Mesodermal cell (in vitro differentiated cells): ENCODE measurements at regions not wholly inside any gene's neighbourhood (a gene's known extent, or its start where the extent isn't known, plus 50 kb on each side); places are given as distances from the start of the nearest gene placed in this dataset.

ENCODE experiments used
- H3K27ac ChIP-seq: 2 replicates; pipeline ENCODE4 v1.7.0; 2013; ENCODE audit warnings: mild to moderate bottlenecking, low read depth, low read length, moderate library complexity; ENCODE audit not compliant: severe bottlenecking
- H3K36me3 ChIP-seq: 2 replicates; pipeline ENCODE4 v1.7.1; 2013; ENCODE audit warnings: mild to moderate bottlenecking, low read length, moderate library complexity; ENCODE audit not compliant: control insufficient read depth, insufficient read depth
- H3K4me1 ChIP-seq: one replicate; pipeline ENCODE4 v1.7.1; 2013; ENCODE audit warnings: mild to moderate bottlenecking, low read length; ENCODE audit not compliant: insufficient read depth, control insufficient read depth, poor library complexity, severe bottlenecking
- H3K4me3 ChIP-seq: 2 replicates; pipeline ENCODE4 v1.7.0; 2013; ENCODE audit warnings: low read length, control low read depth, mild to moderate bottlenecking; ENCODE audit not compliant: insufficient read depth, poor library complexity, severe bottlenecking; ENCODE audit errors: extremely low read depth
- H3K9me3 ChIP-seq: 2 replicates; pipeline ENCODE4 v1.7.1; 2013; ENCODE audit warnings: mild to moderate bottlenecking, low read length, moderate library complexity; ENCODE audit not compliant: control insufficient read depth
- WGBS, 2 experiments: methylation state at CpG; one replicate each; pipeline ENCODE4 v1.1.5; 2013; ENCODE audit warnings: missing lambda C conversion rate in 2 of 2; ENCODE audit not compliant: insufficient coverage in 2 of 2; 5-methylcytosine and 5-hydroxymethylcytosine counted together

DNA sequence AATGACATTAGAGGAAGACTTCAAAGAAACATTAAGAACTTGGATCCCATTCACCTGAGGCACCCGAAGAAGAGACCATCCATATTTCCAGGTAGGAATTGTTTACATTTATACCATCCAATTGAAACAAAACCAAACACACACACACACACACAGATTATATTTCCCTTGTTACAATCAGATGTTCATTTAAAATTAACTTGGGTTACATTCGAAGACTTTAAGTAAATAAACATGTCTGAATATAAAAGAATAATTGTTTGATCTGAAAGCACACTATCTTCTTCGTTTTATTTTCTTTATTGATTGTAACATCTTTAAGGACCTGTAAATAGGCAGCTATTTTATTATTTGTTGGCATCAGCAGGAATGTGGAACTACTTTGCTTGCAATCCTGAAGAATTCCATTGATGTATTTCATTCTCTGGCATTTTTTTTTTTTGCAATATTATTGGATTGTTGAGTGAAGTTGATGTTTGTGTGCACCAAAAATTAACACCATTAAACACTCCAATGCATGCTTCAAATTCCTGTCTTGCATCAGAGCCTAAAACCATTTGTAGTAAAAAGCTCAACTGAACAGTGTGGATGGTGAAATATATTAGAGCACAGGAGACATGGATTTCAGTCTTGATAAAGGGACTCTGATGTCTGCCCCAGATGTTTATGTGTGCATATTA is 85.3 kb upstream of the FRY start:
- Histone ChIP-seq H3K9me3 (no peaks in the 10 kb centered on the region), H3K36me3 (no peaks in the 10 kb centered on the region), H3K4me3 (no peak overlapping the region), H3K27ac (no peak overlapping the region), H3K4me1 (no peaks in the 10 kb centered on the region)
- WGBS, 2 experiments: 80 to 86% methylated on average over 1 of the region's 3 CpGs

DNA sequence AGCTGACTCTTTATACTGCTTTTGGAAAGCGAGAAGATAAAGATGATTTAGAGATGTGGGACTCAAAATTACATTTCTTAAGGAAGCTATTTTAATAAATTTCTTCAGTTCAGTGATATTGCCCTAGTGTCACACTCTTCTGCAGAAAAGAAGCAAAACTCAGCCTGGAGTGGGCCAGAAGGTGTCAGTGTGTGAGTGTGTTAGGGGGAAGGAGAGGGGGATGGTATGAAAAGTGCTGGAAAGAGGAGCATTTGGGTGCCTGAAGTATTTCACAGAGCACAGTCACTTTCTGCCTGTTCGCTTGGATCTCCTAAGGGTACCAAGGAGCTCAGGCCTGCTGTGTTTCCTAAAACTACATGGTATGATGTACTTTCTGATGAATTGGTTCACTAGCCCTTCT is 84.5 kb upstream of the FRY start:
- Histone ChIP-seq H3K36me3 (no peaks in the 10 kb centered on the region), H3K27ac (no peak overlapping the region), H3K9me3 (no peaks in the 10 kb centered on the region), H3K4me1 (no peaks in the 10 kb centered on the region), H3K4me3 (no peak overlapping the region)
- WGBS, 2 experiments: 100% methylated on average over 1 of the region's 2 CpGs; no CpG with 5 or more reads in 1 of the 2 experiments

DNA sequence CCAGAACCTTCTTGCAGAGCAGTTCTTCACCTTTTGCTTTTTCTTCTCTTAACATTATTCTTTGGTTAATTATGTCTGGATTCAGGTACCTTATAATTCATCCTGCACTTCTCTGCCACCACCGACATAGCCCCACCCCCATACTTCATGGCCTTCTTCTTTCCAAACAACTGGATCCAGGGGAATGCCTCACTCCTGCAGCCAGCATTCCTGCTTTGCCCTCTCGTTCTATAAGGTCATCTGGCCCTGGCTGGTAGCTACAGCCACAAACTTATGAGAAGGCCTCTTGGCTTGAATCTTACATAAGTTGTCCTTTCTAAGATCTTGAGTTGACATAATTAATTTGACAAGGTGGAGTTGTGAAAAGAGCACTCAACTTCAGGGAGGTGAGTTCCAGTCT is 84.1 kb upstream of the FRY start:
- WGBS, 2 experiments: 69 to 75% methylated on average over 1 to 2 of the region's 2 CpGs
- H3K27ac ChIP-seq: no peak overlapping the region
- no peaks in the 10 kb centered on the region for H3K9me3 ChIP-seq
- no peaks in the 10 kb centered on the region for H3K36me3 ChIP-seq
- H3K4me1 ChIP-seq: no peaks in the 10 kb centered on the region
- no peak overlapping the region for H3K4me3 ChIP-seq

DNA sequence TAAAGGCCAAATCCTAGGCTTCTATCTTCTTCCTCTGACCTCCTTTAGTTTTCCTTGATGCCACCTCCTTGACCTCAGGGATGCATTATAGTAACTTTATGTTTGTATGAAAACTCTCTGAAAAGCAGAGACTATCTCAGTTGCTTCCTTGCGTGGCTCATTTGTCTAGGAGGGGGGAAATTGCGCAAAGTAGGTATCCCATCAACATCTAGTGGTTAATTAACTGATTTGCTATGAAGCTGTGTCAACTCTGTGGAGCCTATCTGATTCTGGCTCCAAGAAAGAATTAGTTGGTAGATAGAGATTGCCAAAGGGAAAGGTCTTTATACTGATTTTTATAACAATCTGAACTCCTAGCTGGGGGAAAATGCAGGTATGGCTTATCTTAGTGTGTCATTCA is 82.1 kb upstream of the FRY start:
- H3K9me3 ChIP-seq: no peaks in the 10 kb centered on the region
- no peaks in the 10 kb centered on the region for H3K36me3 ChIP-seq
- no peak overlapping the region for H3K4me3 ChIP-seq
- WGBS, 2 experiments: 100% methylated on average over 1 of the region's 2 CpGs; no CpG with 5 or more reads in 1 of the 2 experiments
- no peaks in the 10 kb centered on the region for H3K4me1 ChIP-seq
- no peak overlapping the region for H3K27ac ChIP-seq

DNA sequence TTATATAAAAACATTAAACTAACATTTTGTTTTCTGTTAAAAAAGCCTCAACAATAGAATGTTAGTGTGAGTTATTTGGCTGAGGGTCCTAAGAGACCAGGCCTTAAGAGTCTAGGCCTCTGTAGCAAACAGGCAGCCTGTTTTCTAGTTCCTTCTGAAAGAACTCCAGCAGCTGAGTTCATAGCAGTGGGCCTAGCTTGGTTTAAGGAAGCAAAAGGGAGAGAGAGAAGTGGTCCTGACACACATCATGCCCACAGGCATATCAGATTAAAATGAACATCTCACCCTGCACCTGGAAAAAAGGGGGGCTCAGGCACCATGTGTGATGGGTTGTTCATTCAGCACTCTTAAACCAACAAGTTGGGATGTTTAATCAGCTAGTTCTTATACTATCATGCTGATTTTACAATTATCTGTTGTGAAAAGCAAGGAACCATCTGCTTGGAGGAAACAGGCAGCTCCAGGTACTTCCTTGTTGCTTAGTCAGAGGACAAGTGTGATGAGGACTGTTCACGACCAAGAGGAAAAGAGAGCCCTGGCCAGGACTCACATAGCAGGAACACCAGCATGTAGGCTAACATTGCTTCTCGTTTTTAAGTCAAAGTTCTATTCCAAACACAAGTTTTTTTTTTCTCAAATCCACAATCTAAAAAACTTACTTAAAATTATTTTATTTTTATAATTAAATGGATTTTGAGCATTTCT is 81.3 kb upstream of the FRY start:
- Histone ChIP-seq H3K9me3 (no peaks in the 10 kb centered on the region), H3K4me1 (no peaks in the 10 kb centered on the region), H3K27ac (no peak overlapping the region), H3K36me3 (no peaks in the 10 kb centered on the region), H3K4me3 (no peak overlapping the region)
- 80 to 83% methylated on average over 1 of the region's 2 CpGs for WGBS, 2 experiments

DNA sequence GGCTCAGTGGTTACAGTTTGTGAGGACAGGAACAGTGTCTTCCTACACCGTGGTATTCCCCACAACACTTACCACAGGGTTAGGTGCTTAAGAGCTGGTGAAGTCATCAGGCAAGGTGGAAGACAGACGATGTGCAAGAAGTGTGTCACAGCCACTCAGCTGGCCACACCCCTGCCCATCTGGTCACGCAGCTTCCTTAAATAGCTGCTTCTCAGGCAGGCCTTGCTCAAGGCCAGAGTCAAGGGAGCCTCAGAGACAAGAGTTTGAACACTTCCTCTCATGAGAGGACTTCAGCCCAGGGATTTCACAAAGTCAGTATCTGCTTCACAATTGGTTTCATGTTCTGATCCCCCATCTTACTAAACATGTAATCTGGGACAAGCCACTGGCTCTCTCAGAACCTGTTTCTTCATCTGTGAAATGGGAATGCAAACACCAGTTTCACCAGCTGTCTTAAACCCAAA is 80.3 kb upstream of the FRY start:
- no peaks in the 10 kb centered on the region for H3K36me3 ChIP-seq
- H3K4me1 ChIP-seq: no peaks in the 10 kb centered on the region
- H3K9me3 ChIP-seq: no peaks in the 10 kb centered on the region
- H3K4me3 ChIP-seq: no peak overlapping the region
- H3K27ac ChIP-seq: no peak overlapping the region
- 73 to 95% methylated on average over 2 of the region's 3 CpGs for WGBS, 2 experiments

DNA sequence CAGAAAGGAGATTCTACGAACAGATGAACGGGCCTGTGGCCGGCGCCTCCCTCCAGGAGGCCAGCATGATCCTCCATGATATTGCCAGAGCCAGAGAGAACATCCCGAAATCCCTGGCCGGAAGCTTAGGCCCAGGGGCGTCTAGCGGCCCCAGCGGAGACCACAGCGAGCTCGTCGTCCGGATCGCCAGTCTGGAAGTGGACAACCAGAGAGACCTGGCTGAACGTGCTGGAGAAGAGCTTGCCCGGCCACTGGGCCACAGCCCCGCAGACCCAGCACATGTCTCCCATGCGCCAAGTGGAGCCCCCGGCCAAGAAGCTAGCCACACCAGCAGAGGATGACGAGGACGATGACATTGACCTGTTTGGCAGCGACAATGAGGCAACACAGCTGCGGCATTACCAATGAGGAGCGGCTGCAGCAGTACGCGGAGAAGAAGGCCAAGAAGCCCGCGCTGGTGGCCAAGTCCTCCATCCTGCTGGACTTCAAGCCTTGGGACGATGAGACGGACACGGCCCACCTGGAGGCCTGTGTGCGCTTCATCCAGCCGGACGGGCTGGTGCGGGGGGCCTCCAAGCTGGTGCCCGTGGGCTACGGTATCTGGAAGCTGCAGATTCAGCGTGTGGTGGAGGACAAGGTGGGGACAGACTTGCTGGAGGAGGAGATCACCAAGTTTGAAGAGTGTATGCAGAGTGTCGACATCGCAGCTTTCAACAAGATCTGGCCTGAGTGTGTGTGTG is 78.8 kb upstream of the FRY start:
- Histone ChIP-seq H3K4me3 (no peak overlapping the region), H3K9me3 (no peaks in the 10 kb centered on the region), H3K27ac (no peak overlapping the region), H3K36me3 (no peaks in the 10 kb centered on the region), H3K4me1 (no peaks in the 10 kb centered on the region)
- 95 to 96% methylated on average over 38 to 40 of the region's 40 CpGs for WGBS, 2 experiments

DNA sequence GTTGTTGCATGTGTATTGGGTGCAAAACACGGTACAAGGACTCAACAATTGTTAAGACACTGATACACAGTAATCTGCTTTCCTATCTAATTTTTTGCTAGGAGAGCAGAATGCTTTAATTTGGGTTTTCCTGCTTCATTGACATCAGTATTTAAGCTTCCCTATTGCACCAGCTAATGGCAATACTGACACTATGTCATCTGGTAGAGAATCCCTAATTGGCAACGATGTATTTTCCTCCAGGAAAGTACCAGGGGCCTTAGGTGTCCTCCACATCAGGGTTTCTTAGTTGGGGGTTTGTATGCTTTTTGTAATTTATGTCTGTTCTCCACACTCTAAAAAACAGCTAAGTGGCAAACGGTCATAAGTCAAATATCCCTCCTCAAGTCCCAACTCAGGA is 76.5 kb upstream of the FRY start:
- Histone ChIP-seq H3K36me3 (no peaks in the 10 kb centered on the region), H3K9me3 (no peaks in the 10 kb centered on the region), H3K27ac (no peak overlapping the region), H3K4me3 (no peak overlapping the region), H3K4me1 (no peaks in the 10 kb centered on the region)
- WGBS, 2 experiments: 83% methylated on average over 1 of the region's 3 CpGs; no CpG with 5 or more reads in 1 of the 2 experiments

DNA sequence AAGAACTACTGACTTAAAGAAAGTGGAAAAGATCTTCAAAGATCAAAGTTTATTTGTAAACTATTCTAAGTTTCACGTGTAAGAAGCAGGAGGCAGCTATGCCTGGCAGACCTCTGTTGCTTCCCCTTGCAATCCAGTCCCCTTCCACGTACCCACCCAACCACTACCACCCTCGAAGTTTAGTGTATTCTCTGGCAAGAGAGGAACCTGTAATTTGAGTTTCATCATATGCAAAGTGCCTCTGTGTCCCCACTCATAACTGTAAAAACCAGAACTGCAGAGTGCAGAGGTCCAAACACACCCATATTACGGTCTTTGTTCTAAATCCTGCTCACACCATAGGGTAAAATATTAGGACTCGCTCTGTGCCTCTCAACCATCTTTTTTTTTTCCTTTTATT is 75.8 kb upstream of the FRY start:
- no peaks in the 10 kb centered on the region for H3K9me3 ChIP-seq
- H3K36me3 ChIP-seq: no peaks in the 10 kb centered on the region
- H3K27ac ChIP-seq: no peak overlapping the region
- H3K4me1 ChIP-seq: no peaks in the 10 kb centered on the region
- WGBS, 2 experiments: 95 to 100% methylated on average over 1 to 3 of the region's 5 CpGs
- no peak overlapping the region for H3K4me3 ChIP-seq

DNA sequence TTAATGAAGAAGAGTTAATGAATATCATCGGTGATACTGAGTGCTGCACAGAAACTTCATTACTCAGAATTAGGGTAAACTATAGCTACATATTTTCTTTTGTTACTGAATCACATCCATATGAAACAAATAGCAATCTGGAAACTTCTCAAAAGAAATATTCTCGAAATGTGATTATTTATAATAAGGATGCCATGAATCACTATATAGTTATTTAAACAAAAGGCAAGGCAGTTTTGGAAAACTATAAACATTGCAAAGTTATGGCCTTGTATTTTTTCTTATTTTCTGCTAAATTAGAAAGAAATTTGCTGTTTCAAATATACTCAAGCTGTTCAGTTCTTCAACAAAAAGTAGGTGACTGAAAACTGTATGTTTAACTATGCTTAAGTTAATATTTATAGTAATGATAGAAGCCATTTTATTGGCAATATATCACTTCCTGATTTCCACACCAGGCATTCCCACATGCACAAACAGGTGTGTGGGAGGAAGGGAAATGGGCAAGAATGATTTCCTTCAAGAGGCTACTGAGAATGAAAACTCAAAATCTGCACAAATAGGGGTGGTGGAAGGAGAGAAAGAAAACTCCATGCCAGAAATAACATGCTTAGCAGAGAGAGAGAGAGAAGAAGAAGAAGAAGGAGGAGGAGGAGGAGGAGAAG is 74.5 kb upstream of the FRY start:
- H3K9me3 ChIP-seq: no peaks in the 10 kb centered on the region
- H3K4me1 ChIP-seq: no peaks in the 10 kb centered on the region
- no peak overlapping the region for H3K27ac ChIP-seq
- WGBS, 2 experiments: no CpG with 5 or more reads among the region's 2 CpGs
- H3K4me3 ChIP-seq: no peak overlapping the region
- no peaks in the 10 kb centered on the region for H3K36me3 ChIP-seq
